ENCODE measurements at regions not wholly inside any gene's neighbourhood (a gene's known extent, or its start where the extent isn't known, plus 50 kb on each side); places are given as distances from the start of the nearest gene placed in this dataset.
A peak's percentile ranks its signal among the peaks of the same experiment; 100 is the strongest.

- POLR2A ChIA-PET = interaction anchor here (0.6 kb wide), 1 partner anchor 477 kb away, joined by 3 read pairs; no protein-coding TSS in a partner anchor
- no peak for FAIRE-seq
- TF ChIP-seq ZNF408 (CRISPR knock-in tag; IDR thresholded peaks at IDR 0.05; ENCODE audit: low read depth) (no peak), RBM15 (IDR thresholded peaks at IDR 0.05; ENCODE audit: insufficient read depth, low read length) (no peak)
Measured at GRCh38 chr6:119686644-119687043, 337.1 kb upstream of the MAN1A1 start.

GRCh38 chr6:119686240-119686639 lies 336.7 kb upstream of the MAN1A1 start:
- POLR2A ChIA-PET = interaction anchor here (0.6 kb wide), 1 partner anchor 477 kb away, joined by 3 read pairs; no protein-coding TSS in a partner anchor
- no peaks in the 10 kb centered on the region for H3K9me1 ChIP-seq (ENCODE audit: control insufficient read depth, insufficient read depth, low read length)
- H2AFZ ChIP-seq (ENCODE audit: low read depth, low read length) = no peak overlapping the region
- TF ChIP-seq CEBPG (CRISPR knock-in tag; IDR thresholded peaks at IDR 0.05) (no peak), CEBPG (tag; conservative IDR thresholded peaks at IDR 0.05 in 1 of 2, IDR thresholded peaks at IDR 0.05 in 1 of 2) (peak in 1 of 2 experiments; percentile 73; a peak in 2 of 4 replicates), HNRNPUL1 (IDR thresholded peaks at IDR 0.05; ENCODE audit: low read length) (no peak), CEBPB (tag; IDR thresholded peaks at IDR 0.05) (peak; percentile 52), MBD2 (IDR thresholded peaks at IDR 0.05; ENCODE audit: borderline replicate concordance, low read depth) (no peak)
- no peaks in the 10 kb centered on the region for H3K9me3 ChIP-seq (replicated peaks; ENCODE audit: control insufficient read depth, insufficient read depth, low read depth, low read length)
- H3K4me2 ChIP-seq (ENCODE audit: insufficient read depth, low read length) = no peak overlapping the region
- no peaks in the 10 kb centered on the region for H4K20me1 ChIP-seq (replicated peaks; ENCODE audit: control insufficient read depth, insufficient read depth, low read length)
- no peaks in the 10 kb centered on the region for H3K79me2 ChIP-seq (ENCODE audit: control insufficient read depth, insufficient read depth, low read length)
- intact Hi-C loops (cut with micrococcal nuclease) = no loop called here
- BruUV-seq (replicated peaks) = no TSS peak
- H3K27me3 ChIP-seq (ENCODE audit: control insufficient read depth in 2 of 2, insufficient read depth in 2 of 2, low read length in 2 of 2) = no peaks in the 10 kb centered on the region
- H3K27ac ChIP-seq (ENCODE audit: extremely low read depth, low read depth, low read length) = no peak overlapping the region
- no peaks in the 10 kb centered on the region for H3K36me3 ChIP-seq (ENCODE audit: control insufficient read depth, insufficient read depth, low read length)
- ATAC-seq (no peak), DNase-seq (ENCODE audit: extremely low read depth in 1 of 4, low spot score in 3 of 4) (no peak), FAIRE-seq (no peak)
- in situ Hi-C loops (cut with MboI) = no loop called here
- CTCF ChIA-PET (ENCODE audit: low intra/inter-chr PET ratio) = no interaction called here
- H3K4me1 ChIP-seq (replicated peaks in 1 of 2; ENCODE audit: control insufficient read depth in 2 of 2, insufficient read depth in 2 of 2, low read length in 2 of 2) = no peaks in the 10 kb centered on the region
- H3K9ac ChIP-seq (ENCODE audit: insufficient read depth in 1 of 2, low read depth in 2 of 2, low read length in 2 of 2) = no peak overlapping the region
- no peak overlapping the region for H3K4me3 ChIP-seq

More at GRCh38 chr6:119686644-119687043, 337.1 kb upstream of the MAN1A1 start:
- H3K36me3 ChIP-seq (ENCODE audit: control insufficient read depth, insufficient read depth, low read length) = no peaks in the 10 kb centered on the region
- no peaks in the 10 kb centered on the region for H3K27me3 ChIP-seq (ENCODE audit: control insufficient read depth in 2 of 2, insufficient read depth in 2 of 2, low read length in 2 of 2)
- CTCF ChIA-PET (ENCODE audit: low intra/inter-chr PET ratio) = no interaction called here
- no peaks in the 10 kb centered on the region for H3K79me2 ChIP-seq (ENCODE audit: control insufficient read depth, insufficient read depth, low read length)
- no peaks in the 10 kb centered on the region for H3K4me1 ChIP-seq (replicated peaks in 1 of 2; ENCODE audit: control insufficient read depth in 2 of 2, insufficient read depth in 2 of 2, low read length in 2 of 2)
- DNase-seq (ENCODE audit: extremely low read depth in 1 of 4, low spot score in 3 of 4) (no peak), ATAC-seq (no peak)
- 0% methylated on average over 1 of the region's 1 CpG for WGBS (ENCODE audit: insufficient coverage, low coverage, missing lambda C conversion rate)
- no peak overlapping the region for H3K9ac ChIP-seq (ENCODE audit: insufficient read depth in 1 of 2, low read depth in 2 of 2, low read length in 2 of 2)
- no peak overlapping the region for H3K4me3 ChIP-seq
- in situ Hi-C loops (cut with MboI) = no loop called here
- intact Hi-C loops (cut with micrococcal nuclease) = no loop called here
- H3K27ac ChIP-seq (ENCODE audit: extremely low read depth, low read depth, low read length) = no peak overlapping the region
- H2AFZ ChIP-seq (ENCODE audit: low read depth, low read length) = no peak overlapping the region
- H4K20me1 ChIP-seq (replicated peaks; ENCODE audit: control insufficient read depth, insufficient read depth, low read length) = no peaks in the 10 kb centered on the region
- H3K4me2 ChIP-seq (ENCODE audit: insufficient read depth, low read length) = no peak overlapping the region
- no TSS peak for BruUV-seq (replicated peaks)
- H3K9me1 ChIP-seq (ENCODE audit: control insufficient read depth, insufficient read depth, low read length) = no peaks in the 10 kb centered on the region
- no peaks in the 10 kb centered on the region for H3K9me3 ChIP-seq (replicated peaks; ENCODE audit: control insufficient read depth, insufficient read depth, low read depth, low read length)
